BE2C (cell line): ENCODE measurements at regions not wholly inside any gene's neighbourhood (a gene's known extent, or its start where the extent isn't known, plus 50 kb on each side); places are given as distances from the start of the nearest gene placed in this dataset.

ENCODE experiments used
- DNase-seq: peaks from one replicate; pipeline ENCODE4 v3.0.0-alpha.2; 2020
- H3K27me3 ChIP-seq: fragments of 250-450 bp; sonication (Bioruptor Pico); 2 replicates; pipeline ENCODE4 v1.5.1; 2020; ENCODE audit warnings: mild to moderate bottlenecking
- H3K36me3 ChIP-seq: fragments of 250-450 bp; sonication (Bioruptor Pico); 2 replicates; pipeline ENCODE4 v1.5.1; 2020; ENCODE audit warnings: mild to moderate bottlenecking
- H3K4me1 ChIP-seq: fragments of 250-450 bp; sonication (Bioruptor Pico); 2 replicates; pipeline ENCODE4 v1.5.1; 2020
- H3K4me3 ChIP-seq: 2 replicates; pipeline ENCODE4 v1.5.1; 2011; ENCODE audit warnings: low read depth, low read length
- H3K9me3 ChIP-seq: fragments of 250-450 bp; sonication (Bioruptor Pico); 2 replicates; pipeline ENCODE4 v1.5.1; 2020
- CTCF ChIP-seq: IDR thresholded peaks from 2 replicates; pipeline ENCODE4 v1.5.1; 2012; ENCODE audit warnings: mild to moderate bottlenecking, low read depth, low read length

DNA sequence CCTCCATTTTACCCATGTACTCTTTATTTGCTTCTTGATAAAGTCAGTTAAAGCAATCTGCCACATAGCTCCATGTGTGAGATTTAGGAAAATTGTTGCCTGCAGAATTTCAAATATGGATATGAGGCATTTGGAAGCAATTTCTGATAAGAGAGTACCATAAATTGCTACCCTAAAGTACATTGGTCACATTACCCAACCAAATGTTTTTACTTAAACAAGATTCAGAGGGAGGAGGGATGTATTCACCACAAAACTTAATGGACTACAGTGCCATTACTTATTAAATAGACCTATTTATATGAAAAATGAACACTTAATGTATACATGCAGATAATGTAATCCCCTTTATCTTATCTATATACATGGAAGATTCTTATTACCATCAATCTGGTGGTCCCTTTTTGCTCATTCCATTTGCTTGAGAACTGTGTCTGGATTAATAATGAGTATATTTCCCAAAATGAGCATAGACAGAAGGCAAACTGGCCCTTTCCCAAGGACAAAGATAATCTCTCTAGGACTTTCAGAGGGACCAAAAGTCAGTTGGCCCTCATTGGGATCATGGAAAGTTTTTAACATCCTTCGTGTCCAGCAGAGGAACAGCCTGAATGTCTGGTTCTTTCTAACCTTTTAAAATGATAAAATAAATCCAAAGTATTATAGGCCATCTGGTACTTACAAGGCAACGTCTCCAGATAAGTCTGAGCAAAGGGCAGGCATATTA is 526.4 kb downstream of the CBLN4 start:
- Histone ChIP-seq H3K27me3 (no peaks in the 10 kb centered on the region), H3K4me3 (no peak overlapping the region), H3K4me1 (peaks cover 18% of the 10 kb centered on the region), H3K36me3 (no peaks in the 10 kb centered on the region), H3K9me3 (no peaks in the 10 kb centered on the region)
- no peak for TF ChIP-seq CTCF
- DNase-seq: peak; percentile 46

- H3K4me3 ChIP-seq: no peak overlapping the region
- no peak for DNase-seq
- H3K4me1 ChIP-seq: peaks cover 4% of the 10 kb centered on the region; the same call in 1 of the 2 replicates
- no peaks in the 10 kb centered on the region; the same call in 1 of the 2 replicates for H3K9me3 ChIP-seq
- no peak for TF ChIP-seq CTCF
- no peaks in the 10 kb centered on the region for H3K36me3 ChIP-seq
- no peaks in the 10 kb centered on the region for H3K27me3 ChIP-seq
These were observed 532.6 kb downstream of the CBLN4 start for GRCh38 chr20:55472704-55473103.

GRCh38 chr20:55471052-55472006 is 534.0 kb downstream of the CBLN4 start:
- Histone ChIP-seq H3K36me3 (no peaks in the 10 kb centered on the region), H3K9me3 (no peaks in the 10 kb centered on the region; the same call in 1 of the 2 replicates), H3K4me3 (no peak overlapping the region), H3K27me3 (no peaks in the 10 kb centered on the region), H3K4me1 (peaks cover 3% of the 10 kb centered on the region; the same call in 1 of the 2 replicates)
- DNase-seq: no peak
- TF ChIP-seq CTCF: no peak

- no peak for TF ChIP-seq CTCF
- H3K27me3 ChIP-seq: no peaks in the 10 kb centered on the region
- no peaks in the 10 kb centered on the region; the same call in 1 of the 2 replicates for H3K9me3 ChIP-seq
- no peak for DNase-seq
- no peak overlapping the region for H3K4me3 ChIP-seq
- peaks cover 3% of the 10 kb centered on the region; the same call in 1 of the 2 replicates for H3K4me1 ChIP-seq
- no peaks in the 10 kb centered on the region for H3K36me3 ChIP-seq
These were observed 536.2 kb downstream of the CBLN4 start for GRCh38 chr20:55469074-55469473.

DNA sequence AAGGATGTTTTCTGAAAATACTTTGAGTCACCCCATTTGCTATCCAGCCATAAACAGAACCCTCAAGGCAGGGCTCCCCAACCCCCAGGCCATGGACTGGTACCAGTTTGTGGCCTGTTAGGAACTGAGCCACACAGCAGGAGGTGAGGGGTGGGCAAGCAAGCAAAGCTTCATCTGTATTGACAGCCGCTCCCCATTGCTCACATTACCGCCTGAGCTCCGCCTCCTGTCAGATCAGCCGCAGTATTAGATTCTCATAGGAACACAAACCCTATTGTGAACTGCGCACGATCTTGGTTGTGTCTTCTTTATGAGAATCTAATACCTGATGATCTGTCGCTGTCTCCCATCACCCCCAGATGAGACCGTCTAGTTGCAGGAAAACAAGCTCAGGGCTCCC is 543.8 kb downstream of the CBLN4 start:
- Histone ChIP-seq H3K9me3 (no peaks in the 10 kb centered on the region), H3K36me3 (no peaks in the 10 kb centered on the region), H3K27me3 (no peaks in the 10 kb centered on the region), H3K4me3 (no peak overlapping the region), H3K4me1 (no peaks in the 10 kb centered on the region)
- no peak for DNase-seq
- TF ChIP-seq CTCF: no peak
